HG03439 (cell line): ENCODE measurements at regions not wholly inside any gene's neighbourhood (a gene's known extent, or its start where the extent isn't known, plus 50 kb on each side); places are given as distances from the start of the nearest gene placed in this dataset.
"Not testable (repeated sequence)": the region's sequence is repeated elsewhere in the genome, so short reads cannot be mapped to it uniquely, and the experiment has no call there.

Experiments
- ATAC-seq: cut with Tn5 transposase; IDR thresholded peaks from one replicate; pipeline ENCODE4 v1.9.1; 2021; ENCODE audit warnings: mild to moderate bottlenecking, moderate library complexity; ENCODE audit not compliant: unreplicated experiment

DNA sequence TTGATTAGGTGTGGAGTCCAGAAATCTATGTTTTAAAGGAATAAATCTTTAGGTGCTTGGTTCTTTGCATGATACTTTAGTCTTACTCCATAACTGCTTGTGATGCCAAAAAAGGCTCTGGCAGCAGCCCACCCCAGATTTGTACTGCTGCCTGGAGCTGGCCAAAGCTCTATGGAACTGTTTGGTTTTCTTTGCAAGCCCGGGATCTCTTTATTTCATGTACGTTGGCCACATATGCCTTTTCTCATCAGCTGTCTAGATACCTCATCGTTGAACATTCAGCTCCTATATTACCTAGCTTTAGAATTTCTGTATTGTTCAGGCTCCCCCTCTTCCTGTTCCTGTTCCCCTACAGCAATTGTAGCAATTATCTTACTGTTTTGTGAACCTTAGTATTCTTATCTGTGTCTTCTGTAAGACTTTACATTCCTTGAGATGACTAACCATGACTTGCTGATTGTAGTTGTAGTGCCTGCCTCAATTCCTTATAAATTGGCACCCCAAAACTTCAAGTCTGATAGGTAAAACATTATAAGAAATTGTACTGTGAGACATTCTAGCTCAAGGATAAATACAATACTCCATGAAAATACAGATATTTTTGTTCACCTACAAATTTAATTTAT is 199.4 kb upstream of the GPRIN3 start:
- ATAC-seq = no peak

DNA sequence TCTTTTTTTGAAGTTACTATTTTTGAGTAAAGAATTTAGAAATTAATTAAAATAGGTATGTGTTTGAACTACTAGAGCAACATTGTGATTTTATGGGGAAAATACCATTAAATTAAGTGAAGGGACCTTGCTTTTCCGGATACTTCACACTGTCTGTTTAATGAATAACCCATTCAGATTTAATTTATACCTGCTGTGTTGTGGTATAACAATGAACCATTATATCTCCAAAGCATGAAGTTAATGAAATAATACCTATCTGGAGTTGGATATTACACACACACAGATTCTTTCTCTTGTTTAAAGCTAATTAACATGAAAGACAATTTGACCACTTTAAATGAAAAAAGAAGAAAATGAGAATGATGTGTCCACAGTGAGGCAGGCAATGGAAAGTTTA is 195.0 kb upstream of the GPRIN3 start:
- ATAC-seq = no peak

- ATAC-seq = no peak
Measured at GRCh38 chr4:89497517-89498308, 190.1 kb upstream of the GPRIN3 start.

- no peak for ATAC-seq
Measured at GRCh38 chr4:89496851-89497250, 189.3 kb upstream of the GPRIN3 start.

- ATAC-seq = no peak
Measured at GRCh38 chr4:89493367-89493766, 185.8 kb upstream of the GPRIN3 start.

- no peak for ATAC-seq
Measured at GRCh38 chr4:89492581-89493071, 185.0 kb upstream of the GPRIN3 start.

- ATAC-seq = no peak
Measured at GRCh38 chr4:89491761-89492160, 184.2 kb upstream of the GPRIN3 start.

- not testable (repeated sequence) for ATAC-seq
Measured at GRCh38 chr4:89489921-89490431, 182.4 kb upstream of the GPRIN3 start.

GRCh38 chr4:89489338-89489771 is 181.8 kb upstream of the GPRIN3 start:
- no peak for ATAC-seq

DNA sequence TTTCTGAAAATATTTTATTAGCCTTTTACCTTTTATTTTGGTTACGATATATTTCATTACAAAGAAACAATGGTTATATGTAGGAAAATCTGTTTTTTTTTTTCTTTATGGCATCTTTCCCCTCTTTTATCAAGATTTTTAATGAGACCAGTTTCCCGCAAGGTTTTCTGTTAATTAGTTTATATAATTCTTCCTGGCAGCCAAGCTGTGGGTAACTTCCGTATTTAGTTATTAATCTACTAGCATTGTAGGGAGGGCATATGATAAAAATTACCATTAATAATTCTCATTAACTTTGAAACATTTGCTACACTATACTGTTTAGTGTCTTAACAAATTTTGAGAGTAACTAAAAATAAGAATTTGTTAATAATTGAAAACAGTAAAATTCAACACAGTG is 181.1 kb upstream of the GPRIN3 start:
- ATAC-seq = no peak

DNA sequence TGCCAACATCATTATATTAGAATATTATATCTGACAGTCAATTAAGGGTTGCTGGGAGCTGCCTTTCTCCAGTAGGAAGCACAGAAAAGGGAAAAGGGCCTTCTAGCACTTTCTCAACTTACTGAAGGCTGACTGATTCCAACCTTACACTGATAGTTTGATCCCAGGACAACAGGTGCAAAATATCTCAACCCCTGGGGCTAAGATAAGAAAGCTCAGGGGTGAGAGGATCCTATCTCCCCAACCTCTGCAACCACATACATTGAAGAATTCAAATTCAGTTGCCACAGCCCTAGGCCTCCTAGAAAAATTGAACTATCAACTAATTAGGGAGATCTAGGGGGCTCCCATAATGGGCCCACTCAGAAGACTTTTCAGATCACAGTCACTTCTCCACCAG is 179.1 kb upstream of the GPRIN3 start:
- ATAC-seq = no peak

DNA sequence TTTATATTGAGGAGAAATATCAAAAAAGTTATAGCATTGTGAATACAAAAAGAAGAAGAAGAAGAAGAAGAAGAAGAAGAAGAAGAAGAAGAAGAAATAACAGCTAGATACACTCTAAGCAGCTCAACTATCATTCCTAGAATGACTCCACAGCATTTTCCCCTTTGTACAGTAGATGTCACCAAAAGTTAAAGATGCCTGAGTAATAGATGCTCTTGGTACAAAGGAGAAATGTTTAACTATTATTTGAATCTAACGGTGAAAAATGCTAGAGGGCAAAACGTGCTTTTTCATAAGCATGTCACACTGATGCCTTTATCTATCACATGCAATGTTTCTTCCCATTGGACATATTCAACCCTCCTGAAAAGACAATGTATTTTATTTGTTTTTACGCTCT is 178.4 kb upstream of the GPRIN3 start:
- no peak for ATAC-seq

- ATAC-seq = no peak
Measured at GRCh38 chr4:89483833-89484232, 176.2 kb upstream of the GPRIN3 start.

DNA sequence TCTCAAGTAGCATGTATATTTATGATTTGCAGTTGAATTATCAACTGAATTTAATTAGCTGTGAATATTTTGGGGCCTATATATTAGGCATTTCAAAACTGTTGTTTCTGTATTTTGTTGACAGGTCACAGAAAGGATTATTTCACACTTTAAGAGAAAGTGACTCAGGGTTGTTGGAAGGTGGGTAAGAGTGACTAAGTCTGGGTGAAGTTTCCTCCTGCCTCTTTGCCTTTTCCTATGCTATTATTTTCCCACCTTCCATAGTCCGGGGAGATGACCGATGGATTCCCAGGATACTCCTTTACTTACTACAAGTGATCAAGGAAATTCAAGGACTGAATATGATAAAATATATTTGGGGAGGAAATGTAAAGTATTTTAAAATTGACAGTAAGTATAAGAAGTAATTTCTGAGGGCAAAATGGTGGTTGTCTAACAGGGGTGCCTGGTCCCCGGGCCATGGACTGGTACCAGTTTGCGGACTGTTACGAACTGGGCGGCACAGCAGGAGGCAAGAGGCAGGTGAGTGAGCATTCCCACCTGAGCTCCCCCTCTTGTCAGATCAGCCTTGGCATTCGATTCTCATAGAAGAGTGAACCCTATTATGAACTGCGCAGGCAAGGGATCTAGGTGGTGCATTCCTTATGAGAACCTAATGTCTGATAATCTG is 175.5 kb upstream of the GPRIN3 start:
- ATAC-seq = no peak

DNA sequence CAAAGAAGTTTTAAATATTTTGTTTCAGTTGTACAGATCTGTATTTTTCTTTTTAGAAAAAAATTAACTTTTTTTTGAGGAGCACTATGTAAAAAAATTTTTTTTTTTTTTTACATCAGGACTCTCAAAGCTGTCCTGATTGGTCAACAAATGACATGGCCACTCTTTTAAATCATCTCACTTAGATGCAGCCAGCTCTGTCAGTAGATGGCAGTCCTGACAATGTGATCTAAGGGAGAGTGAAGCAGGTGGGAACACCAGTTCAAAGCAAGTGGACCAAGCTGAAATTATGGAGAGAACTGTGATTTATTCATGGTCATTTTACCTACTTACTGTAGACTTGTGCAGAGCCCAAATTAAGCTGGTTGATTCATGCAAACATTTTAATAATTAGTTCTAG is 174.7 kb upstream of the GPRIN3 start:
- ATAC-seq = peak; percentile 89

DNA sequence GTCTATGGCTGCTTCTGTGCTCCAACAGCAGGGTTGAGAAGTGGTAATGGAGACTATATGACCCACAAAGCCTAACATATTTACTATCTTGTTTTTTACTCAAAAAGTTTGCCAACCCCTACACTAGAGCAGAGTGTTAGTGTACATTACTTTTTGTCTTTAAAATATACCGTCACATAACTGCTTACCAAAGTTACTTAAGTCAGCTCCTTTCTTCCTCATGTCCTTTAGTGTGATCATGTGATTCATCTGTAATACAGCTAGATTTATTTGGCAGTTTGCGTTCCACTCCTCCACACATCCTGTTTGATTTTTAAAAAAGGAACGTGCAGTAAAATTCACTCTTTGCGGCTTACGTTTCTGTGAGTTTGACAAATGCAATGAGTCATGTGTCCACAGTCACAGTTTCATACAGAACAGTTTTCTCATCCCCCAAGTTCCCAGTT is 162.4 kb upstream of the GPRIN3 start:
- peak; percentile 93 for ATAC-seq

- ATAC-seq = peak; percentile 11
Measured at GRCh38 chr4:89469516-89469915, 161.9 kb upstream of the GPRIN3 start.

- ATAC-seq = no peak
Measured at GRCh38 chr4:89468602-89469001, 161.0 kb upstream of the GPRIN3 start.

- no peak for ATAC-seq
Measured at GRCh38 chr4:89463341-89463740, 155.7 kb upstream of the GPRIN3 start.

GRCh38 chr4:89447543-89447942 is 139.9 kb upstream of the GPRIN3 start:
- ATAC-seq = no peak

GRCh38 chr4:89446193-89446592 is 138.6 kb upstream of the GPRIN3 start:
- ATAC-seq = no peak

GRCh38 chr4:89439533-89439932 is 131.9 kb upstream of the GPRIN3 start:
- ATAC-seq = no peak
